Neural progenitor cell (in vitro differentiated cells): ENCODE measurements at regions not wholly inside any gene's neighbourhood (a gene's known extent, or its start where the extent isn't known, plus 50 kb on each side); places are given as distances from the start of the nearest gene placed in this dataset.
"Not testable (repeated sequence)": the region's sequence is repeated elsewhere in the genome, so short reads cannot be mapped to it uniquely, and the experiment has no call there.

Experiments used
- EZH2phosphoT487 ChIP-seq: fragments of 200-600 bp; sonication (generic); IDR thresholded peaks from 2 replicates; pipeline ENCODE4 v1.6.1; 2017; ENCODE audit warnings: antibody characterized with exemption
- TF ChIP-seq, protein P1 (sequence below): fragments of 200-600 bp; sonication (generic); IDR thresholded peaks from 2 replicates; pipeline ENCODE4 v1.5.1; 2017; ENCODE audit warnings: antibody characterized with exemption, mild to moderate bottlenecking

DNA sequence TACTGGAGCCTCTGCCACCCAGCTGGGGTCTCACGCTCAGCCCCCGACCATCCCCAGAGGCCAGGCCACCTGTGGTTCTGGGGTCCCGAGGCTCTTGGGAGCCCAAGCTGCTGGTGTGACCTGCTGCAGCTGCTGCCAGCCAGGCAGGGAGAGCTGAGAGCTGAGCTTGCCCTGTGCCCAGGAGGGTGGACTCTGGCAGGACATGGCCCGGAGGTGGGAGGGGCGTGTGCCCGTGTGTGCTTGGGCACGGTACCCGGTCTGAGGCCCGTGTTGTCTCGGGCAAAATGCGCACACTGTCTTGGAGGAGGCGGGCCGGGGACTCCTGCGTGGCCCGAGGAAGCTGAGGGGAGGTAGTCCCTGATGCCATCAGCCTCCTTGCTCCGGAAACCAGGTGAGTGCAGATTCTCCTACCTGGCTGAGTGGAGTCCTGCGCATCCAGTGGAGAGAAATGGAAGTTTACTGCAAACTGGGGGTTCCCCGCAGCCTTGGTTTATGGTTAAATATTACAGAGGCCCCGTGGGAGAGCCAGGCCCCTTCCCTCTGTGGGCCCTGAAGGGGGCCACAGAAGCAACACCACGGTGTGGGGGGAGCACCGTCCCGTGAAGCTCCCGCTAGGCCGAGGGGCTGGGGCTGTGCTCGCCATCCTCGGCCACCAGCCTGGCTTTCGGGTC, 4380.8 kb upstream of the TPTE start:
- TF ChIP-seq EZH2phosphoT487: not testable (repeated sequence)
- TF ChIP-seq, protein P1, sequence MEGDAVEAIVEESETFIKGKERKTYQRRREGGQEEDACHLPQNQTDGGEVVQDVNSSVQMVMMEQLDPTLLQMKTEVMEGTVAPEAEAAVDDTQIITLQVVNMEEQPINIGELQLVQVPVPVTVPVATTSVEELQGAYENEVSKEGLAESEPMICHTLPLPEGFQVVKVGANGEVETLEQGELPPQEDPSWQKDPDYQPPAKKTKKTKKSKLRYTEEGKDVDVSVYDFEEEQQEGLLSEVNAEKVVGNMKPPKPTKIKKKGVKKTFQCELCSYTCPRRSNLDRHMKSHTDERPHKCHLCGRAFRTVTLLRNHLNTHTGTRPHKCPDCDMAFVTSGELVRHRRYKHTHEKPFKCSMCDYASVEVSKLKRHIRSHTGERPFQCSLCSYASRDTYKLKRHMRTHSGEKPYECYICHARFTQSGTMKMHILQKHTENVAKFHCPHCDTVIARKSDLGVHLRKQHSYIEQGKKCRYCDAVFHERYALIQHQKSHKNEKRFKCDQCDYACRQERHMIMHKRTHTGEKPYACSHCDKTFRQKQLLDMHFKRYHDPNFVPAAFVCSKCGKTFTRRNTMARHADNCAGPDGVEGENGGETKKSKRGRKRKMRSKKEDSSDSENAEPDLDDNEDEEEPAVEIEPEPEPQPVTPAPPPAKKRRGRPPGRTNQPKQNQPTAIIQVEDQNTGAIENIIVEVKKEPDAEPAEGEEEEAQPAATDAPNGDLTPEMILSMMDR: not testable (repeated sequence)
